ENCODE measurements at regions not wholly inside any gene's neighbourhood (a gene's known extent, or its start where the extent isn't known, plus 50 kb on each side); places are given as distances from the start of the nearest gene placed in this dataset.

DNA sequence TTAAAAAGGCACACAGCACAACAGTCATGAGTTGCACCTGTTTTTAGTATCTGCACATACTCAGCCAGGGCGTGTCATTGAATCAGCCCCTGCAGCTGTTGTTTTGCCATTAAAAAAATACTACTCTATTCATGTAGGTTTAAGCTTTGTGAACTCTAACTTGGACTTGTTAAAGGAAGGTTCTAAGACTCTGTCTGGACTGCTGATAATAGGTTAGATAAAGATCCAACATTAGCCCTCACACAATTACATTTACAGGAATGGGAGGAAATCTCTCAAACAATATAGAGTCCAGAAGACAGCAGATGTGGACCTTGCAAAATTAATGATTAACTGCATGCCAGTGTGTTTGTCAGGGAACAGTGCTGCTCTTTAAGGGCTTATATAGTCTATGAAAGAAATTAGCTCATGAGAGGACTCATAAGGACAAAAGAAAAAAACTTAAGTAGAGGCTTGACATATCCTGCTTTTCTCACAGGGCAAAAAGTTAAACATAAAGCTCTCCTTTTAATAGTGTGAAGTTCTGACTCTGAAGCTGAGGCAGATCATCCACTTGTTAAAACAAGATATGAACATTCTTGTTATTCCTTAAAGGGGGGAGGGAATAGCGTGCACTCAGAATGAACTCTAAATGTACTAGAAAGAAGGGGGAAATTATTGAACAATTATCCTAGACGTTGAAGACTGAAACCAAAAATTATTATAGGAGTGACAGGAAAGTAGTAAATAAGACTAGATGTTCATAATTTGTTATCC is 243.6 kb downstream of the NDFIP2 start:
- Histone ChIP-seq H2BK5ac (ENCODE audit: insufficient read length, low read length) (no peak overlapping the region), H3K56ac (ENCODE audit: insufficient read length, low read depth, low read length) (no peak overlapping the region), H2BK120ac (ENCODE audit: low read depth, low read length, poor library complexity, severe bottlenecking) (no peak overlapping the region), H2AFZ (ENCODE audit: low read length) (no peak overlapping the region), H3K9me3 (ENCODE audit: control insufficient read depth, low read depth, low read length) (no peaks in the 10 kb centered on the region), H2BK20ac (ENCODE audit: low read depth, low read length, poor library complexity, severe bottlenecking) (no peak overlapping the region), H4K5ac (ENCODE audit: insufficient read length, low read depth, low read length) (no peak overlapping the region), H3K79me1 (ENCODE audit: insufficient read depth, low read depth, low read length, poor library complexity, severe bottlenecking) (no peaks in the 10 kb centered on the region), H3K27ac (ENCODE audit: insufficient read length, low read depth, low read length) (no peak overlapping the region), H4K20me1 (ENCODE audit: control insufficient read depth, insufficient read depth, insufficient read length) (no peaks in the 10 kb centered on the region), H4K91ac (ENCODE audit: insufficient read length, low read depth, low read length) (no peak overlapping the region), H2BK15ac (ENCODE audit: low read depth, low read length) (no peak overlapping the region), H4K8ac (replicated peaks; ENCODE audit: insufficient read length, low read depth, low read length) (no peak overlapping the region), H3K23me2 (ENCODE audit: insufficient read length, low read depth, low read length, poor library complexity, severe bottlenecking) (no peaks in the 10 kb centered on the region), H3K4me1 (ENCODE audit: insufficient read depth, low read length) (no peaks in the 10 kb centered on the region), H2AK5ac (ENCODE audit: insufficient read length, low read length) (no peak overlapping the region), H3K4me2 (ENCODE audit: insufficient read depth, insufficient read length, low read length) (no peak overlapping the region), H2BK12ac (ENCODE audit: insufficient read length, low read depth, low read length) (no peak overlapping the region), H3K14ac (ENCODE audit: insufficient read depth, low read length) (no peak overlapping the region), H3K23ac (ENCODE audit: insufficient read length, low read depth, low read length) (no peak overlapping the region), H3T11ph (ENCODE audit: low read length) (no peak overlapping the region), H3K79me2 (ENCODE audit: insufficient read depth, low read length) (no peaks in the 10 kb centered on the region), H3K4ac (ENCODE audit: low read depth, low read length) (no peak overlapping the region), H3K27me3 (ENCODE audit: insufficient read depth, low read length) (no peaks in the 10 kb centered on the region), H3K18ac (ENCODE audit: insufficient read length, low read depth, low read length) (no peak overlapping the region), H3K9ac (ENCODE audit: extremely low read depth, insufficient read length, low read length) (no peak overlapping the region)
- Mint-ChIP-seq H3K4me1 (peaks cover 0 to 3% of the 10 kb centered on the region in 2 experiments; a peak in 1 of 4 replicates), H3K27me3 (ENCODE audit: low read depth) (no peaks in the 10 kb centered on the region), H3K36me3 (ENCODE audit: insufficient read depth in 1 of 3, low read depth in 3 of 3) (no peaks in the 10 kb centered on the region), H3K27ac (no peak overlapping the region), H3K9me3 (peaks cover 0 to 1% of the 10 kb centered on the region in 2 experiments; a peak in 2 of 5 replicates), H3K4me3 (no peak overlapping the region)
- TF ChIP-seq, protein P1, sequence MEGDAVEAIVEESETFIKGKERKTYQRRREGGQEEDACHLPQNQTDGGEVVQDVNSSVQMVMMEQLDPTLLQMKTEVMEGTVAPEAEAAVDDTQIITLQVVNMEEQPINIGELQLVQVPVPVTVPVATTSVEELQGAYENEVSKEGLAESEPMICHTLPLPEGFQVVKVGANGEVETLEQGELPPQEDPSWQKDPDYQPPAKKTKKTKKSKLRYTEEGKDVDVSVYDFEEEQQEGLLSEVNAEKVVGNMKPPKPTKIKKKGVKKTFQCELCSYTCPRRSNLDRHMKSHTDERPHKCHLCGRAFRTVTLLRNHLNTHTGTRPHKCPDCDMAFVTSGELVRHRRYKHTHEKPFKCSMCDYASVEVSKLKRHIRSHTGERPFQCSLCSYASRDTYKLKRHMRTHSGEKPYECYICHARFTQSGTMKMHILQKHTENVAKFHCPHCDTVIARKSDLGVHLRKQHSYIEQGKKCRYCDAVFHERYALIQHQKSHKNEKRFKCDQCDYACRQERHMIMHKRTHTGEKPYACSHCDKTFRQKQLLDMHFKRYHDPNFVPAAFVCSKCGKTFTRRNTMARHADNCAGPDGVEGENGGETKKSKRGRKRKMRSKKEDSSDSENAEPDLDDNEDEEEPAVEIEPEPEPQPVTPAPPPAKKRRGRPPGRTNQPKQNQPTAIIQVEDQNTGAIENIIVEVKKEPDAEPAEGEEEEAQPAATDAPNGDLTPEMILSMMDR (conservative IDR thresholded peaks at IDR 0.05), result no peak
- DNase-seq, result no peak
- WGBS (ENCODE audit: extremely low coverage, insufficient read length, low lambda C conversion rate), result no CpG with 5 or more reads among the region's 3 CpGs
